Heart left ventricle (tissue), 16 donors: ENCODE measurements at regions not wholly inside any gene's neighbourhood (a gene's known extent, or its start where the extent isn't known, plus 50 kb on each side); places are given as distances from the start of the nearest gene placed in this dataset.

Experiments
- ATAC-seq, 4 donors: fragments of 200-7000 bp; cut with Tn5 transposase; one replicate each; pipeline ENCODE4 v1.9.1; 2020 to 2022; ENCODE audit warnings: moderate library complexity in 4 of 4, mild to moderate bottlenecking in 3 of 4, moderate number of reproducible peaks in 1 of 4
- DNase-seq, 5 donors: peaks; one replicate each; pipeline ENCODE4 v3.0.0-alpha.2; 2020
- H3K27ac ChIP-seq, 12 donors: fragments of 200-600 bp; sonication (generic) in 4 of 12; one replicate each; pipeline versions ENCODE4 v1.5.0 to v1.8.0; 2016 to 2022; ENCODE audit warnings: mild to moderate bottlenecking in 2 of 12
- H3K27me3 ChIP-seq, 9 donors: fragments of 200-600 bp; sonication (generic) in 2 of 9; one replicate each; pipeline versions ENCODE4 v1.5.1 to v1.8.0; 2016 to 2022; ENCODE audit warnings: mild to moderate bottlenecking in 3 of 9
- H3K36me3 ChIP-seq, 9 donors: fragments of 200-600 bp; sonication (generic) in 2 of 9; one replicate each; pipeline versions ENCODE4 v1.5.0 to v1.8.0; 2018 to 2022; ENCODE audit warnings: mild to moderate bottlenecking in 2 of 9
- H3K4me1 ChIP-seq, 12 donors: fragments of 200-600 bp; sonication (generic) in 4 of 12; one replicate each; pipeline versions ENCODE4 v1.5.0 to v1.8.0; 2016 to 2022; ENCODE audit warnings: mild to moderate bottlenecking in 3 of 12
- H3K4me3 ChIP-seq, 12 donors: fragments of 200-600 bp; sonication (generic) in 4 of 12; one replicate each; pipeline versions ENCODE4 v1.5.0 to v1.8.0; 2017 to 2022; ENCODE audit warnings: mild to moderate bottlenecking in 9 of 12, moderate library complexity in 4 of 12
- H3K9me3 ChIP-seq, 12 donors: fragments of 200-600 bp; sonication (generic) in 4 of 12; one replicate each; pipeline versions ENCODE4 v1.5.0 to v1.8.0; 2016 to 2022; ENCODE audit warnings: mild to moderate bottlenecking in 1 of 12
- CTCF ChIP-seq, 12 donors: fragments of 200-600 bp; sonication (generic) in 4 of 12; IDR thresholded peaks; one replicate each; pipeline versions ENCODE4 v1.5.0 to v1.8.0; 2018 to 2022; ENCODE audit warnings: antibody characterized with exemption in 12 of 12, mild to moderate bottlenecking in 5 of 12
- POLR2A ChIP-seq, 2 donors: fragments of 450-650 bp; IDR thresholded peaks; one replicate each; pipeline ENCODE4 v1.6.1; 2017; ENCODE audit warnings: antibody characterized with exemption in 2 of 2, mild to moderate bottlenecking in 2 of 2, moderate library complexity in 2 of 2
- whole genome bisulfite sequencing, 4 donors: extraction: QIAGEN DNeasy Blood & Tissue Kit in 2 of 4; methylation state at CpG; one replicate each; pipeline versions ENCODE4 v1.1.5 to v1.1.7; 2013 to 2018; 5-methylcytosine and 5-hydroxymethylcytosine counted together
- intact Hi-C, 10 donors: fragments of 100-400 bp; cut with DNase I; formaldehyde crosslinking; loops; one replicate each; pipeline versions ENCODE4 v1.11.1 to v1.14.2; 2022
- donor health status: ischemic (EF 13 %, LVEDD 7.1; RV severe dilation, severe dysfunction).
- donor health status: healthy with polysubstance abuse.
- donor health status: DM: no; HTN: yes; CAD: no.
- donor health status: DM: no; HTN: no; CAD: no.
- donor health status: ischemic (EF 25% LVEDD 6.9; RV normal size, moderate dysfunction).
- donor health status: ischemic (EF 25% LVEDD 5.7; RV mildly dilated, moderate dysfunction).
- donor health status: healthy.
- donor health status: DM: yes; HTN: yes; CAD: no.
- donor health status: ischemic (EF 35%, LVEDD 5.7; RV mildly dilated, moderate dysfunction).
- donor health status: nonischemic (EF 11% LVEDD 7.7; RV severe dilation, severe dysfunction).
- donor health status: DM: yes; HTN: yes; CAD: no.
- donor health status: PGD.
- donor health status: ischemic (EF 29% LVEDD 5.4; RV normal size, mild dysfunction).
- donor health status: nonischemic (EF 23%, LVEDD 6.1; RV moderate dilation, normal function).

DNA sequence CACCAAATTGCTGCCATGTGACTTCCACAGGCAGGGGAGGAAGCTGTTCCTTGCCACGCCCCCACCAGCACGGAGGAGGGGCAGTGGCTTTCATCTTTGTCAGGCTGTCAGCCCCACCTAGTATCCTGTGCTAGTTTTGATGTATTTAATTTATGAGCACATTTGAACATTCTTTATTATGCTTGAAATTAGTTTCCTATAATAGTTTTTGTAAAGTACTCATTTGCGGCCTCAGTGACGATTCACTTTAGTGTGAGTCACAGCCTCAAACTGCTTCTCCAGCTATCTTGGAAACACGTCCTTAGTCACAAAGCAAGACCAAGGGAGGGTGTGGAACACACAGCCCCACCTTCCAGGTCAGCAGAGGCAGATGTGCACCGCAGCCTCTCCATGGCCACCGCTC lies 239.9 kb upstream of the ATP10A start:
- 69 to 77% (median 74%) methylated on average over 7 of the region's 7 CpGs for WGBS, 4 donors
- Histone ChIP-seq H3K4me1 (no peaks in the 10 kb centered on the region), H3K9me3 (peaks cover 0 to 11% (median 2%) of the 10 kb centered on the region in 12 donors), H3K27me3 (no peaks in the 10 kb centered on the region), H3K27ac (no peak overlapping the region), H3K4me3 (no peak overlapping the region), H3K36me3 (no peaks in the 10 kb centered on the region)
- DNase-seq = no peak
- TF ChIP-seq CTCF (IDR thresholded peaks at IDR 0.05) (no peak), POLR2A (IDR thresholded peaks at IDR 0.05) (no peak)
- no peak for ATAC-seq
- intact Hi-C loops = no loop called here

GRCh38 chr15:26102365-26102764 lies 239.2 kb upstream of the ATP10A start:
- TF ChIP-seq POLR2A (IDR thresholded peaks at IDR 0.05) = no peak
- no peak for TF ChIP-seq CTCF (IDR thresholded peaks at IDR 0.05)
- peaks cover 0 to 11% (median 2%) of the 10 kb centered on the region in 12 donors for H3K9me3 ChIP-seq
- no peaks in the 10 kb centered on the region for H3K36me3 ChIP-seq
- DNase-seq = no peak
- H3K27me3 ChIP-seq = no peaks in the 10 kb centered on the region
- no peak overlapping the region for H3K4me3 ChIP-seq
- 82 to 86% (median 84%) methylated on average over 4 of the region's 4 CpGs for WGBS, 4 donors
- intact Hi-C loops = no loop called here
- no peaks in the 10 kb centered on the region for H3K4me1 ChIP-seq
- no peak overlapping the region for H3K27ac ChIP-seq
- no peak for ATAC-seq

DNA sequence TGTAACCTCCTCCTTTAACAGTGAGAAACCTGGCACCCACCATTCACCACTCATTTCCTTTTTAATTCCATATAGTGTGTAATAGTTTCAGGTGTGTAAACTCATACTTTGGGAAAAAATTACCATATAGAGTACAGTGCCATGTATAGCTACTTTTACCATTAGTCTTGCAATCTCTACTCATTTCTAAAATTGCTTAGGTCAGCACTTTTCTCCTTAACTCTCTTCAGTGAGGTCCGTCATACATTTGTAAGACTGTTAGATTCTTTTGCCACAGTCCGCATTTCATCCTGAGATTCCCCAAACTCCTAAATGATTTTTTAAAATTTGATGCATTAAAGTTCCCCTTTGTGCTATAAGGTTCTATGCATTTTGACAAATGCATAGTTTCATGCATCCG lies 238.3 kb upstream of the ATP10A start:
- no peak overlapping the region for H3K27ac ChIP-seq
- 94 to 98% (median 95%) methylated on average over 3 of the region's 3 CpGs for WGBS, 4 donors
- no peaks in the 10 kb centered on the region for H3K4me1 ChIP-seq
- intact Hi-C loops = no loop called here
- no peak for ATAC-seq
- H3K36me3 ChIP-seq = no peaks in the 10 kb centered on the region
- DNase-seq = no peak
- H3K9me3 ChIP-seq = peaks cover 0 to 5% (median 0%) of the 10 kb centered on the region in 12 donors
- H3K27me3 ChIP-seq = no peaks in the 10 kb centered on the region
- TF ChIP-seq POLR2A (IDR thresholded peaks at IDR 0.05) (no peak), CTCF (IDR thresholded peaks at IDR 0.05) (no peak)
- H3K4me3 ChIP-seq = no peak overlapping the region

GRCh38 chr15:26098801-26099200 lies 235.7 kb upstream of the ATP10A start:
- Histone ChIP-seq H3K4me1 (no peaks in the 10 kb centered on the region), H3K36me3 (no peaks in the 10 kb centered on the region), H3K4me3 (no peak overlapping the region), H3K9me3 (no peaks in the 10 kb centered on the region), H3K27ac (no peak overlapping the region), H3K27me3 (peaks cover 0 to 9% (median under 1%) of the 10 kb centered on the region in 9 donors)
- WGBS, 4 donors = 26 to 38% (median 32%) methylated on average over 3 of the region's 3 CpGs
- ATAC-seq (no peak), DNase-seq (no peak)
- no peak for TF ChIP-seq CTCF (IDR thresholded peaks at IDR 0.05)
- intact Hi-C loops = no loop called here
